HEK293 (cell line): ENCODE measurements at regions not wholly inside any gene's neighbourhood (a gene's known extent, or its start where the extent isn't known, plus 50 kb on each side); places are given as distances from the start of the nearest gene placed in this dataset.

ENCODE experiments used
- CTCF ChIA-PET: fragments of 350-600 bp; formaldehyde crosslinking; extraction: SDS; loops from one replicate; lab custom pipeline; 2021; ENCODE audit warnings: antibody characterized with exemption; lab: Yijun Ruan, JAX
- POLR2A ChIA-PET: fragments of 300-600 bp; formaldehyde crosslinking; extraction: SDS; loops from one replicate; lab custom pipeline; 2020; ENCODE audit warnings: antibody characterized with exemption, inconsistent platforms; lab: Yijun Ruan, JAX
- H3K27ac ChIP-seq: fragments of 200-500 bp; sonication (Bioruptor generic); 2 replicates; pipeline ENCODE4 v1.5.1; 2014; ENCODE audit warnings: low read depth, low read length, control low read depth, inconsistent platforms; ENCODE audit errors: extremely low read depth
- H3K36me3 ChIP-seq, 2 experiments: fragments of 200-500 bp in 1 of 2; sonication (Bioruptor generic) in 1 of 2; 1 replicate in 1 of 2; 2 replicates in 1 of 2; pipeline ENCODE4 v1.5.1; 2014 to 2017; ENCODE audit warnings: inconsistent platforms in 2 of 2, low read length in 2 of 2; ENCODE audit not compliant: control insufficient read depth in 2 of 2, insufficient read depth in 1 of 2
- H3K4me1 ChIP-seq: fragments of 200-500 bp; sonication (Bioruptor generic); 2 replicates; pipeline ENCODE4 v1.5.1; 2014; ENCODE audit warnings: mild to moderate bottlenecking, low read length, inconsistent platforms; ENCODE audit not compliant: control insufficient read depth, insufficient read depth
- H3K4me3 ChIP-seq: 2 replicates; pipeline ENCODE4 v1.5.1; 2011; ENCODE audit warnings: low read depth, mild to moderate bottlenecking, control low read depth, low read length, moderate library complexity
- H3K9me3 ChIP-seq: fragments of 200-500 bp; sonication (Bioruptor generic); 2 replicates; pipeline ENCODE4 v1.5.1; 2014; ENCODE audit warnings: low read depth, low read length, inconsistent platforms; ENCODE audit not compliant: control insufficient read depth, insufficient read depth
- GLIS1 ChIP-seq: fragments of 450-650 bp; formaldehyde crosslinking; IDR thresholded peaks from 2 replicates; pipeline ENCODE4 v1.5.1; 2016; ENCODE audit warnings: missing biosample characterization, missing genetic modification characterization
- HOXC10 ChIP-seq: sonication (generic); formaldehyde crosslinking; IDR thresholded peaks from 2 replicates; pipeline ENCODE4 v1.8.1; 2023; ENCODE audit warnings: mild to moderate bottlenecking, missing genetic modification reagents
- IKZF3 ChIP-seq: fragments of 450-650 bp; IDR thresholded peaks from 2 replicates; pipeline ENCODE4 v1.5.0; 2018; ENCODE audit warnings: missing biosample characterization, mild to moderate bottlenecking, missing genetic modification characterization, moderate library complexity
- MYNN ChIP-seq: fragments of 450-650 bp; formaldehyde crosslinking; IDR thresholded peaks from 2 replicates; pipeline ENCODE4 v1.5.1; 2016; ENCODE audit warnings: missing biosample characterization, missing genetic modification characterization, borderline replicate concordance
- ZBTB48 ChIP-seq: fragments of 450-650 bp; formaldehyde crosslinking; IDR thresholded peaks from 2 replicates; pipeline ENCODE4 v1.5.1; 2016; ENCODE audit warnings: missing biosample characterization, missing genetic modification characterization
- ZNF324 ChIP-seq: fragments of 450-650 bp; formaldehyde crosslinking; IDR thresholded peaks from 2 replicates; pipeline ENCODE4 v1.5.1; 2016; ENCODE audit warnings: missing biosample characterization, missing genetic modification characterization
- ZNF341 ChIP-seq: fragments of 450-650 bp; formaldehyde crosslinking; IDR thresholded peaks from 2 replicates; pipeline ENCODE4; 2016; ENCODE audit warnings: low read depth, missing biosample characterization, missing genetic modification characterization
- ZNF394 ChIP-seq: fragments of 450-650 bp; formaldehyde crosslinking; IDR thresholded peaks from 2 replicates; pipeline ENCODE4 v1.5.1; 2016; ENCODE audit warnings: missing biosample characterization, missing genetic modification characterization, mild to moderate bottlenecking, moderate library complexity, borderline replicate concordance
- ZNF449 ChIP-seq: fragments of 450-650 bp; formaldehyde crosslinking; IDR thresholded peaks from 2 replicates; pipeline ENCODE4 v1.5.1; 2017; ENCODE audit warnings: missing biosample characterization, mild to moderate bottlenecking, missing genetic modification characterization, moderate library complexity
- ZNF510 ChIP-seq: fragments of 450-650 bp; formaldehyde crosslinking; IDR thresholded peaks from 2 replicates; pipeline ENCODE4 v1.5.1; 2018; ENCODE audit warnings: mild to moderate bottlenecking, missing genetic modification characterization, missing biosample characterization; ENCODE audit not compliant: insufficient replicate concordance
- ZNF514 ChIP-seq: fragments of 450-650 bp; formaldehyde crosslinking; IDR thresholded peaks from 2 replicates; pipeline ENCODE4 v1.5.1; 2016; ENCODE audit warnings: missing biosample characterization, missing genetic modification characterization
- ZNF518A ChIP-seq: fragments of 450-650 bp; formaldehyde crosslinking; conservative IDR thresholded peaks from 2 replicates; pipeline ENCODE4 v1.5.1; 2016; ENCODE audit warnings: low read depth, missing biosample characterization, missing genetic modification characterization
- ZNF548 ChIP-seq: fragments of 450-650 bp; formaldehyde crosslinking; IDR thresholded peaks from 2 replicates; pipeline ENCODE4 v1.5.1; 2016; ENCODE audit warnings: missing biosample characterization, missing genetic modification characterization
- ZNF560 ChIP-seq: fragments of 450-650 bp; formaldehyde crosslinking; IDR thresholded peaks from 2 replicates; pipeline ENCODE4 v1.5.1; 2017; ENCODE audit warnings: missing biosample characterization, missing genetic modification characterization, borderline replicate concordance
- ZNF585B ChIP-seq: fragments of 450-650 bp; formaldehyde crosslinking; IDR thresholded peaks from 2 replicates; pipeline ENCODE4 v1.5.1; 2016; ENCODE audit warnings: missing biosample characterization, missing genetic modification characterization
- ZNF660 ChIP-seq: fragments of 450-650 bp; IDR thresholded peaks from 2 replicates; pipeline ENCODE4 v1.5.1; 2018; ENCODE audit warnings: missing biosample characterization, mild to moderate bottlenecking, missing genetic modification characterization
- ZNF701 ChIP-seq: fragments of 450-650 bp; formaldehyde crosslinking; IDR thresholded peaks from 2 replicates; pipeline ENCODE4 v1.5.1; 2016; ENCODE audit warnings: missing biosample characterization, missing genetic modification characterization
- TF ChIP-seq, protein P1 (sequence below): fragments of 450-650 bp; formaldehyde crosslinking; IDR thresholded peaks from 2 replicates; pipeline ENCODE4 v1.5.1; 2016; ENCODE audit warnings: missing biosample characterization, missing genetic modification characterization
- TF ChIP-seq, protein P2 (sequence below): fragments of 450-650 bp; formaldehyde crosslinking; IDR thresholded peaks from 2 replicates; pipeline ENCODE4 v1.5.1; 2016; ENCODE audit warnings: missing biosample characterization, missing genetic modification characterization

DNA sequence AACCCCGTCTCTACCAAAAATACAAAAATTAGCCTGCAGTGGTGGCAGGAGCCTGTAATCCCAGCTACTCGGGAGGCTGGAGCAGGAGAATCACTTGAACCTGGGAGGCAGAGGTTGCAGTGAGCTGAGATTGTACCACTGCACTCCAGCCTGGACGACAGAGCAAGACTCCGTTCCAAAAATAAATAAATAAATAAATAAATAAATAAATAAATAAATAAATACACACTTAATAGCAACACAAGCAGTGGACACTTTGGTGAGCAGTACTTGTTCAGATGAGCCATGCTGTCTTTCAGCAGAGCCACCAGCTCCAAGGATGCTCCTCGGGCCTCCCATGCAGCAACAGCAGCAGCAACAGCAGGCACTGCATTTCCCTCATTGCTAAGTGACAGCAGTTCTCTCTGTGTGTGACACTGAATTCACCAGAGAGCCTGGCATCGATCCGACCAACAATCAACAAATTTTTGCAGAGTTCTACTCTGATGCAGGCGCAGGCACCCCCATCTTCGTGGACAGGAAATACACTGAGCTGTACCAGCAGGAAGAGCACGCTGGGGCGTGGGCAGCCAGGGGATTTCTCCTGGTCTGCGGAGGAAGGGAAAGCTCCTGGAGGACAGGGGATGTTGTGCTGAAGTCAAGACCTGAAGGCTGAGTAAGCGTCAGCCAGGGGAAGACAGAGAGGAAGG lies 54.0 kb upstream of the SNX9 start (continued):
- TF ChIP-seq ZNF518A (tag by site-specific recombination) (peak; percentile 88), ZNF324 (no peak), ZNF394 (tag by site-specific recombination) (peak; percentile 91), ZNF510 (tag by site-specific recombination) (peak; percentile 59), GLIS1 (no peak), MYNN (peak; percentile 50; the same call in 1 of the 2 replicates), ZNF341 (tag by site-specific recombination) (peak; percentile 33; the same call in 1 of the 2 replicates)
- TF ChIP-seq, protein P1, sequence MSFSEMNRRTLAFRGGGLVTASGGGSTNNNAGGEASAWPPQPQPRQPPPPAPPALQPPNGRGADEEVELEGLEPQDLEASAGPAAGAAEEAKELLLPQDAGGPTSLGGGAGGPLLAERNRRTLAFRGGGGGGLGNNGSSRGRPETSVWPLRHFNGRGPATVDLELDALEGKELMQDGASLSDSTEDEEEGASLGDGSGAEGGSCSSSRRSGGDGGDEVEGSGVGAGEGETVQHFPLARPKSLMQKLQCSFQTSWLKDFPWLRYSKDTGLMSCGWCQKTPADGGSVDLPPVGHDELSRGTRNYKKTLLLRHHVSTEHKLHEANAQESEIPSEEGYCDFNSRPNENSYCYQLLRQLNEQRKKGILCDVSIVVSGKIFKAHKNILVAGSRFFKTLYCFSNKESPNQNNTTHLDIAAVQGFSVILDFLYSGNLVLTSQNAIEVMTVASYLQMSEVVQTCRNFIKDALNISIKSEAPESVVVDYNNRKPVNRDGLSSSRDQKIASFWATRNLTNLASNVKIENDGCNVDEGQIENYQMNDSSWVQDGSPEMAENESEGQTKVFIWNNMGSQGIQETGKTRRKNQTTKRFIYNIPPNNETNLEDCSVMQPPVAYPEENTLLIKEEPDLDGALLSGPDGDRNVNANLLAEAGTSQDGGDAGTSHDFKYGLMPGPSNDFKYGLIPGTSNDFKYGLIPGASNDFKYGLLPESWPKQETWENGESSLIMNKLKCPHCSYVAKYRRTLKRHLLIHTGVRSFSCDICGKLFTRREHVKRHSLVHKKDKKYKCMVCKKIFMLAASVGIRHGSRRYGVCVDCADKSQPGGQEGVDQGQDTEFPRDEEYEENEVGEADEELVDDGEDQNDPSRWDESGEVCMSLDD (tag by site-specific recombination) = no peak

GRCh38 chr6:157769776-157770426 lies 53.1 kb upstream of the SNX9 start:
- no peak overlapping the region; the same call in 1 of the 2 replicates for H3K27ac ChIP-seq
- no peaks in the 10 kb centered on the region for H3K4me1 ChIP-seq
- no peaks in the 10 kb centered on the region for H3K36me3 ChIP-seq
- 0 out of 2 replicates have a peak, but pooled peaks have one; percentile 50 for TF ChIP-seq ZNF449 (tag by site-specific recombination)
- no peak for TF ChIP-seq ZNF660 (tag by site-specific recombination)
- no peak for TF ChIP-seq ZNF548 (tag by site-specific recombination)
- ChIA-PET POLR2A (no interaction called here), CTCF (interaction anchor here (0.6 to 2.4 kb wide), 5 partner anchors 10 to 302 kb away, joined by 3 to 14 read pairs (median 3); no protein-coding TSS in a partner anchor)
- no peaks in the 10 kb centered on the region for H3K9me3 ChIP-seq
- H3K4me3 ChIP-seq = no peak overlapping the region

GRCh38 chr6:157770946-157771345 lies 52.1 kb upstream of the SNX9 start:
- Histone ChIP-seq H3K9me3 (no peaks in the 10 kb centered on the region), H3K27ac (no peak overlapping the region), H3K4me1 (no peaks in the 10 kb centered on the region), H3K4me3 (no peak overlapping the region), H3K36me3 (no peaks in the 10 kb centered on the region)
- POLR2A ChIA-PET = no interaction called here
- CTCF ChIA-PET = interaction anchor here (1.0 to 1.3 kb wide), 4 partner anchors 9 to 104 kb away, joined by 3 to 8 read pairs (median 4); no protein-coding TSS in a partner anchor
- TF ChIP-seq, protein P2, sequence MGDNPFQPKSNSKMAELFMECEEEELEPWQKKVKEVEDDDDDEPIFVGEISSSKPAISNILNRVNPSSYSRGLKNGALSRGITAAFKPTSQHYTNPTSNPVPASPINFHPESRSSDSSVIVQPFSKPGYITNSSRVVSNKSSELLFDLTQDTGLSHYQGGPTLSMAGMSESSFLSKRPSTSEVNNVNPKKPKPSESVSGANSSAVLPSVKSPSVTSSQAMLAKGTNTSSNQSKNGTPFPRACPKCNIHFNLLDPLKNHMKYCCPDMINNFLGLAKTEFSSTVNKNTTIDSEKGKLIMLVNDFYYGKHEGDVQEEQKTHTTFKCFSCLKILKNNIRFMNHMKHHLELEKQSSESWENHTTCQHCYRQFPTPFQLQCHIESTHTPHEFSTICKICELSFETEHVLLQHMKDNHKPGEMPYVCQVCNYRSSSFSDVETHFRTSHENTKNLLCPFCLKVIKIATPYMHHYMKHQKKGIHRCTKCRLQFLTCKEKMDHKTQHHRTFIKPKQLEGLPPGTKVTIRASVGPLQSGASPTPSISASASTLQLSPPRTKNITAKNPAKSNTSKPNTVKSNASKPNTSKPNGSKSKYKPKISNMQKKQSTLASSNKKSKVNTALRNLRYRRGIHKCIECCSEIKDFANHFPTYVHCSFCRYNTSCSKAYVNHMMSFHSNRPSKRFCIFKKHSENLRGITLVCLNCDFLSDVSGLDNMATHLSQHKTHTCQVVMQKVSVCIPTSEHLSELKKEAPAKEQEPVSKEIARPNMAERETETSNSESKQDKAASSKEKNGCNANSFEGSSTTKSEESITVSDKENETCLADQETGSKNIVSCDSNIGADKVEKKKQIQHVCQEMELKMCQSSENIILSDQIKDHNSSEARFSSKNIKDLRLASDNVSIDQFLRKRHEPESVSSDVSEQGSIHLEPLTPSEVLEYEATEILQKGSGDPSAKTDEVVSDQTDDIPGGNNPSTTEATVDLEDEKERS (tag by site-specific recombination) = no peak
- TF ChIP-seq ZBTB48 (no peak), ZNF585B (tag by site-specific recombination) (no peak), ZNF514 (tag by site-specific recombination) (no peak), HOXC10 (CRISPR knock-in tag) (no peak), ZNF560 (tag by site-specific recombination) (no peak), IKZF3 (tag by site-specific recombination) (no peak), ZNF701 (tag by site-specific recombination) (no peak)
